SW 1271 (cell line): ENCODE measurements at regions not wholly inside any gene's neighbourhood (a gene's known extent, or its start where the extent isn't known, plus 50 kb on each side); places are given as distances from the start of the nearest gene placed in this dataset.
"Not testable (repeated sequence)": the region's sequence is repeated elsewhere in the genome, so short reads cannot be mapped to it uniquely, and the experiment has no call there.

Experiments
- DNase-seq, 2 experiments: peaks; one replicate each; lab custom pipeline; 2025; lab: John Stamatoyannopoulos, UW

- DNase-seq: not testable (repeated sequence)
These were observed 51.3 kb upstream of the RIOK2 start for GRCh38 chr5:97234380-97234779.

GRCh38 chr5:97242341-97242740, 59.3 kb upstream of the RIOK2 start:
- DNase-seq: no peak

DNA sequence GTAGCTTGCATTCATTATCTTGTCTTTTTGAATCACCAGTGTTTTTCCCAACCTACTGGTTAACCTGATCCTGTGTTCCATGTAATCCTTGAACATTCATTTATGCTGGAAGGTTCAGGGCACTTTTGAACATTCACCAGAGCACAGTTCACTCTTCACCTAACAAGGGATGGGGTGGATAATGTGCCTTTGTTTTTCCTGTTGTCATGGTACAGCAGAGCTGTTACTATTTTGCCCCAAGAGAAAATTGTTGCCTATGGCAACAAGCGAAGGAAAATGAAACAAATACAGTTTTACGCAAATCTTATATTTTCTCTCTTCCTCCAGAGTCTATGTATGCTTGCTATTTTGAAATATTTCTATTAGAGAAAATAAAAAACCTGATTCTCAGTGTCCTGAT, 60.3 kb upstream of the RIOK2 start:
- no peak for DNase-seq

- no peak for DNase-seq
These were observed 62.3 kb upstream of the RIOK2 start for GRCh38 chr5:97245386-97245785.

DNA sequence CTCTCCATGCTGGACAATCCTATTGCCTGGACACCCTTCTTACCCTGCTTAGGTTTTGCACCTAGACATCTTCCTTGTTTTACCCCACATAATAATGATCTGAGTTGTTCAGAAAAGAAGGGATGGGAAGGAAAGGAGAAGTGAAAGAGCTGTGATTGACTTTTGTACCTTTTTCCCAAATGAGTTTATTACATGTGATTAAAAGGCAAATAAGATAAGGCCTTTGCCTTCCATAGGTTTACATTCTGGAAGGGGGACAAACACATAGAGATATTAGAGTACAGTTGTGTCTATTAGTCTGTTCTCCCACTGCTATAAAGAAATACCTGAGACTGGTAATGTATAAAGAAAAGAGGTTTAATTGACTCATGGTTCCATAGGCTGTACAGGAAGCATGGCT, 67.1 kb upstream of the RIOK2 start:
- no peak for DNase-seq

DNA sequence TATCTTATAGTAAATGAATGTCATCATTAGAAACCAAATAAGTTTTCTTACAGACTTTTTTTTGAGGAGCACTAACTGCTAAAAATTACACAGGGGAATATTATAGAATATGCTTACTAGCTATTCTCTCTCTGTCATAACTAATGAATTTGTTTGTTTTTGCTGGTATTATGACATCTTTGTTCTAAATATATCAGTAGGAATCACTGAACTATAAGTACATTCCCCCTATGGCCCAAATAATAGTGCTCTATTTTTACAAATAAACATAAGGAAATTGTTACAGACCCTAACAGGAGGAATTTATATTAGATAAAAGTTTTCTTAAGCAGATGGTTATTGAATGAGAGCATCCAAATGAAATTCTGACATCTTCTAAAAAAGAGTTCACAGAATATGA, 83.0 kb upstream of the RIOK2 start:
- DNase-seq: no peak

DNA sequence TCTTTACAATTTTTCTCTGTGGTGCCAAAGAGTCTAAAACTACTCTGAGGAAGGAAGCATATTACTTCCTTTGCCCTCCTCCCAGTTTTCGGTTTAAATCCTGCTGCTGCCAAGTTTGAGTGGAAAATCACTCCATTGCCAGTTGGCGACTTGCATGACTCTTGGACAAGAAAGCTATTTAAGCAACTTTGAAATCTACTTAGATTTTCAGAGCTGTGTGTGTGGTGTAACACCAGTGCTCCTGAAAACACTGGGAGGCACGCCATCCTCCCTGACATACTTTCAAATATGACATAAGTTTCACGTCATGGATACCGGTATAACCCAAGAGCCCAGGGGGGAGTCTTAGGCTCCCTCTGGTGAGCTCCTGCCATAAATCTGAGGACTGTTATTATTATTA, 83.5 kb upstream of the RIOK2 start:
- no peak for DNase-seq

- DNase-seq: no peak
These were observed 84.7 kb upstream of the RIOK2 start for GRCh38 chr5:97267767-97268166.

DNA sequence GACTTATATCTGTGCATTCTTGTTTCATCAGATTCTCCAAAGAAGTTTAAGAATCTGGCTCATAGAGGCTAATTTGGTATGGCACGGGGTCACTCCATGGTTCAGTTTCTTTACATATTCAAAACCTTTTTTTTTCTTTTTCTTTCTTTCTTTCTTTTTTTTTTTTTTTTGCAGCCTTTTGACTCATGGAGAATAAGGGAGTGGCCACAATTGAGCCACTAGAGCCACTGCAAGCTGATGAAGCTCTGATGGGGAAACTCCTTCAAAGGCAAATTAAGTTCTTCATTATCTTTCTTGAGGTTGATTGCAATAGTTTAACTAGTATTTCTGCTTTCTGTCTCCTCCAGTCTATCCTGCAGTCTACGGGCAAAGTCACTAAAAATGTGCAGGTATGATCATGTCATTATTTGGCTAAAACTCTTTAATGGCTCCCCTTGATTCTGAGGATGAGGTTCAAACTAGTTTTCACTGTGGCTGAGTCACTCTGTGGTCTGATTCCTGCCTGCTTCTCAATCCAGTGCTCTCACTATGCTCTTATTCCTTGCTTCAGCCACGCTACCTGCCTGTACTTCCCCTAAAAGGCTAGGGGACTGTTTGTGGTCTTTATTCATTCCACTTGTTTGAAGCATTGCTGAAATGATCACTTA, 93.5 kb upstream of the RIOK2 start:
- DNase-seq: no peak

DNA sequence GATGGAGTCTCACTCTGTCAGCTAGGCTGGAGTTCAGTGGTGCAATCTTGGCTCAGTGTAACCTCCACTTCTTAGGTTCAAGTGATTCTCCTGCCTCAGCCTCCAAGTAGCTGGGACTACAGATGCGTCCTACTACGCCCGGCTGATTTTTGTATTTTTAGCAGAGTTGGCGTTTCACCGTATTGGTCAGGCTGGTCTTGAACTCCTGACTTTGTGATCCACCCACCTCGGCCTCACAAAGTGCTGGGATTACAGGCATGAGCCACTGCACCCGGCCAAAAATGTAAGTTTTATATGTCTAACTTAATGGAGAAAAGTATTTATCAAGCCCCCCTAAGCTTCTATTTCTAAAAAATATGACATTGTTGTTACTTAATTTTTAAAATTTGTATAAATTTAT, 98.2 kb upstream of the RIOK2 start:
- no peak for DNase-seq

DNA sequence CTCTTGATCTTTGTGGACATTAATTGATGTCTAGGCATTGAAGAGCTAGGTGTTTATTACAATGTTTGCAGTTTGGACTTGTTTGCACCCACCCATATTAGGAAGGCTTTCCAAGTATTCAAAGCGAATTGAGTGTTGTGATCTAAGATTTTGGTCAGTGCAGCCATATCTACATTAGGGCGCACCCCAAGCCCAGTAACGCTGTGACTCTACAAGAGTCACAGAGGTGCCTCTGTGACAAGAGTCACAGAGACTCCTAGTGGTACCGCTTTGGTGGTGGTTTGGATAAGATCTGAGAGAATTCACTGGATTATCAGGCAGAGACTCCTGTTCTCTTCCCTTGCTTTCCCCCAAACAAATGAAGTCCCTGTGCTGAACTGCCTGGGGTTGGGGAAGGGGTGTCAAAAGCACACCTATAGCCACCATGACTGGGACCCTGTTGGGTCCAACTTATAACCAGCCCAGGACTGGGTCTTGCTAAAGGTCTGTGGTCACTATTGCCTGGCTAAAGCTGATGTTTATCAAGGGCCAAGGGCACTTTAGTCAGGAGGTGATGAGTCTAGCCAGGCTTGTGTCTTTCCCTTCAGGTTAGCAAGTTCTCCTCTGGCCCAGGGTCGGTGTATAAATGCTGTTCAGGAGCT, 114.1 kb upstream of the RIOK2 start:
- DNase-seq: peak; percentile 20 to 70

DNA sequence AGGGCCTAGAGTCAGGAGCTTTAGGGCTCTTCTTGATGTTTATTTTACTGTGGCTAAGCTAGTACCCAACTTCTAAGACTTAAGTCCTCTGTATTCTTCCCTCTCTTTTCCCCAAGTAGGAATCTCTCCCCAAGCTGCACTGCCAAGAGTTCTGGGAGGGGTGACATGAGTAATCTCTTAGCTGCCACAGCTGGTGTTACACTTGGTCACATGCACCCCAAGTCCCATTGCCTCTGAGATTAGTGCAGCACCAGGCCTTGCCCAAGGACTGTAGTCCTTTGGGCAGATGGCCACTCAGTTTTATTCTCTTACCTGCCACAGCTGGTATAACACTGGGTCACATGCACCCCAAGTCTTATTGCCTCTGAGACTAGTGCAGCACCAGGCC, 114.7 kb upstream of the RIOK2 start:
- no peak for DNase-seq

DNA sequence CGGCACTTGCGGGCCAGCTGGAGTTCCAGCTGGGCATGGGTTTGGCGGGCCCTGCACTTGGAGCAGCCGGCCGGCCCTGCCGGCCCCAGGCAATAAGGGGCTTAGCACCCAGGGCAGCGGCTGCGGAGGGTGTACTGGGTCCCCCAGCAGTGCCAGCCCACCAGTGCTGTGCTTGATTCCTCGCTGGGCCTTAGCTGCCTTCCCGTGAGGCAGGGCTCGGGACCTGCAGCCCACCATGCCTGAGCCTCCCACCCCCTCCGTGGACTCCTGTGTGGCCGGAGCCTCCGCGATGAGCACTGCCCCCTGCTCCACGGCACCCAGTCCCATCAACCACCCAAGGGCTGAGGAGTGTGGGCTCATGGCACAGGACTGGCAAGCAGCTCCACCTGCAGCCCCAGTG, 118.1 kb upstream of the RIOK2 start:
- not testable (repeated sequence) for DNase-seq

GRCh38 chr5:97338729-97339128, 155.7 kb upstream of the RIOK2 start:
- DNase-seq: no peak

GRCh38 chr5:97355775-97356174, 172.7 kb upstream of the RIOK2 start:
- no peak for DNase-seq

DNA sequence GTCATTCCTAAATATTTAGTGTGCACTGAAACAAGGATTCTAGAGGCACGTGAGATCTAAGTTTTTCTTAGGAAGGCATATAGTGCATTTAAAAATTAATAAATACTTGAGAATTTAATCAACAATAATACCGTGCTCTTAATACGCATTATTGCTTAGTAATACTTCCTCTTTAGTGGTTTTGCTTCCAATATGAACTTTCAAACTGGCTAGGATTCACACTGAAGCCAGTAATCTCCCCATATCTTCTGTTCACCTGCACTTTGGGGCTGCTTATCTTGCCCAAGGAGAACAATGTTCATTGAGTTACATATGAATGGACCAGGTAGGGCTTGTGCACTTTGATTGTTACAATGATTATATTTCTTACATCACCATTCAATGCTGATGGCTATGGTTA, 180.5 kb upstream of the RIOK2 start:
- DNase-seq: no peak

DNA sequence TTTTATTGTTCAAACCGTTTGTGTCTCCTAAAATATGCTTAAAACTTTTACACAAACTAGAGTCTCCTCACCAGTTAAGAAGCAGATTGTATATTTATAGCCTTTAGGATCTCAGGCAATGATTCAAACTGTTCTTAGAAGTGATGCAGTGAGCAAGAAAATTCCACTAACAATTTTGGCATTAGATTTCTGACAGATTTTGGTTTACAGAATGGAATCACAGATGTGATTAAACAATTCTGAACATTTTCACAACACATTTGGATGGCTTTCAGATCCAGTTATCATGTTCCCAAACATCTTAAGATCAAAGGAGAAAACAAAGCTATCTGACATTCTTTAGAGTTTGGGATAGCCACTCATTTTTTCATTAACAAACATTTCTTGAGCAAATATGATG, 181.7 kb upstream of the RIOK2 start:
- DNase-seq: no peak

- DNase-seq: no peak
These were observed 182.3 kb upstream of the RIOK2 start for GRCh38 chr5:97365163-97365845.

DNA sequence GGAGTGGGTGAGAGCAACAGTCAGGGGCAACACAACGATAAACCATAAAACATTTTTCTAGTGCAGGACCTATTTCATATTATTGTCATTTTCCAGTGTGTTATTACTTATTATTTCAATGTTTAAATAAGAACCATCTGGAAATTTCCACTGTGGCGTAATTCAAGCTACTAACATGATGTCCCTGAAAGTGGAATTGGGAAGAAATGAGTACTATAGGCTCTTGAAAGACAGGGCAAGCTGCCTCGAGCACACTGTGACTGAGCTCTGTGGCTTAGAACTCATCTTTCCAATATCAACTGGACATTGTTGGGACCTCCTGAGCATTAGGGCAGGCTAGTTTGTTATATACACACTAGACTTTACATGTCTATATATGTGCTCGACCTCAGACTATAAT, 182.9 kb upstream of the RIOK2 start:
- no peak for DNase-seq

DNA sequence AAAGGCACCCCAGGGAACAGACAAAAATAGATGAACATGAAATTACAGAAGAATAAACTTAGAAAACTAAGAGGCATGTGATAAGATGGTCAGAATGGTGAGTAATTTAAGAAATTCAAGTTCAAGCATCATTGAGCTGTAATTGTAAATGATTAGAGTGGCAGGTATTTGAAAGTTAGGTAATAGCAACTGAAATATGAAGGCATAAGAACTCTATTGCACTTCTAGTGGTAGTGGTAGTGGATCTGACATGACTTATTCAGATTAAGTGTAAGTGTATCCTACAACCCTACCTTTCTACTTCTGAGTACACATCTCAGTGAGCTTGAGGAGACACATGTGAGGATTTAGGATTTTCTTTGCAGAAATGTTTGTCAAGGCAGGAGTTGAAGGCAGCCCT, 192.9 kb upstream of the RIOK2 start:
- DNase-seq: no peak

DNA sequence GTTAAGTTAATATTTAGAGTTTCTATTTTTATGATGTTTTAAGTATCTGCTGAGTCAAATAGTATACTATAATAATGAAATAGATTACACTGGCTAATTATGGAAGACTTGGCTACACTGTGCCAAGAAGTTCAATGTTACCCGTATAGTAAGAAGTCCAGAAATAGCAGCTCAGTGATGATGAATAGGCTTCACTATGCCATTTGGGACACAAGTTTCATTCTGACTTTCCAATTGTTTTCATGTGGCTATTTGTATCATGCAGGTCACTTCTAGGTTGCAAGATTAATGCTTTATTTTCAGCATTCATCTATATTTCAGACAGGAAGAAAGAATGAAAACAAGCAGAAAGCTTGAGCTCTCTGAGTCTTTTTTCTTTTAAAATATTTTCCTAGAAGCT, 194.5 kb upstream of the RIOK2 start:
- DNase-seq: no peak

GRCh38 chr5:97383996-97384395, 200.9 kb upstream of the RIOK2 start:
- peak in 1 of 2 experiments; percentile 5 for DNase-seq

DNA sequence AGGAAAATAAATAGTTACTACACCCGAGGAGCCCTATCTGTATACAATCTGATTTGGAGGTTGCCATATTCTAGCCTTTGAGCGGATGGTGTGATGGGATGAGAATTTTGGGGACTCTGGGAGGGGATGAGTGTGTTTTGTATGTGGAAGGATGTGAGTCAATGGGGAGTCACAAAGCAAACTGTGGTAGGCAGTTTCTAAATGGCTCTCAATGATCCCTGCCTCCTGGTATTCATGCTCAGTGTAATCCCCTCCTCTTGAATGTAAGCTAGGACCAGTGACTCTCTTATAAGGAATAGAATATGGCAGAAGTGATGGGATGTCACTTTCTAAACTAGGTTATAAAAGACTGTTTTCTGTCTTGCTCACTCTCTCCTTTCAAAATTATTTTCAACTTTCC, 205.7 kb upstream of the RIOK2 start:
- DNase-seq: no peak

DNA sequence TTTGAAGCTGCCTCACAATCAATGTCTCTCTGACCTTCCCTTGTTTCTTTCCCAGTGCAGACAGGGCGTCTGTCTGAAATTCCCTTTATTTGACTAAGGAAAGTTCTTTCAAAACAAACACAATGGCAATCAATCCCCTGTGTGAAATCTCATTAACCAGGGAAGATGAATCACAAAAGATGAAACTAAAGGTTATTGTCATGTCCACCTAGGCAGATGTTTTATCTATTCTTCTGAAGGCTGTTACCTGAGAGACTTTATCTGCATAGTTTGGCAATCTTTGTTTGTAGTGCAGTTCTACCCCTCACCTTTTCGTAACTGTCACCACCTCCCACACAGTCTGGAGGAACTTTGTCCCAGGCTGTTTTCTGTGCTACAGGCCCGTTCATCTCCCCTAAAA, 217.5 kb upstream of the RIOK2 start:
- no peak for DNase-seq
